GM12892 (cell line): ENCODE measurements at regions not wholly inside any gene's neighbourhood (a gene's known extent, or its start where the extent isn't known, plus 50 kb on each side); places are given as distances from the start of the nearest gene placed in this dataset.

ENCODE experiments used
- POLR2A ChIP-seq: IDR thresholded peaks from 2 replicates; pipeline ENCODE4 v1.6.1; 2011; ENCODE audit warnings: low read depth, low read length, control low read depth
- POLR2AphosphoS5 ChIP-seq: IDR thresholded peaks from 2 replicates; pipeline ENCODE4 v1.6.1; 2011; ENCODE audit warnings: low read depth, low read length, control low read depth
- TAF1 ChIP-seq: IDR thresholded peaks from 2 replicates; pipeline ENCODE4 v1.6.1; 2011; ENCODE audit warnings: low read depth, mild to moderate bottlenecking, control low read depth, low read length, borderline replicate concordance

DNA sequence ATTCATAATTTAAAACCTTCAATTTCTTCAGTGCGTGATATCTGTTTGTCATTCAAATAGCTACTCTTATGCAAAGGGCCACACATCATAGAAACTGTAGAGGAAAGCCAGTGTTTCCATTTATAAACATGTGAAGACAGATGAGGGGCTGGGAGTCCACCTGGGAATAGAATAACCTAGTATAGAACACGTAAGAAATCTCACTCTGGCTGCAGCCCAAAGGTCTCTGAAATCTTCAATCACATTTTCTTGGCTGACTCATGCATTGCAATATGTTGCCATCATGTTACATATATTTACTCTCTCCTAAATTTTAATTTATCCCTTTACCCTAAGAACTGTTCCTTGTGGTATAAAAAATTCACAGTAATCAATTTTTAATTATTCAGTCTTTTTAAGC lies 123.2 kb downstream of the ELOVL4 start:
- TF ChIP-seq POLR2AphosphoS5: no peak
- TF ChIP-seq POLR2A: no peak
- no peak for TF ChIP-seq TAF1
